ENCODE measurements at regions not wholly inside any gene's neighbourhood (a gene's known extent, or its start where the extent isn't known, plus 50 kb on each side); places are given as distances from the start of the nearest gene placed in this dataset.

GRCh38 chrX:3950373-3950772 lies 236.9 kb upstream of the PRKX start:
- TF ChIP-seq CTCF (IDR thresholded peaks at IDR 0.05; ENCODE audit: insufficient read depth, low read depth, low read length) (no peak), EZH2 (IDR thresholded peaks at IDR 0.05; ENCODE audit: insufficient read depth, low read length) (no peak)

All from astrocyte (in vitro differentiated cells and primary cell).